Glutamatergic neuron (in vitro differentiated cells): ENCODE measurements at regions not wholly inside any gene's neighbourhood (a gene's known extent, or its start where the extent isn't known, plus 50 kb on each side); places are given as distances from the start of the nearest gene placed in this dataset.

ENCODE experiments used
- DNase-seq: peaks from one replicate; pipeline ENCODE4 v3.0.0; 2022
- H3K27ac Mint-ChIP-seq: one replicate; pipeline ENCODE4 v1.8.0; 2020; ENCODE audit warnings: mild to moderate bottlenecking, mixed read lengths, inconsistent platforms; ENCODE audit not compliant: unreplicated experiment
- H3K27me3 Mint-ChIP-seq: one replicate; pipeline ENCODE4 v1.8.0; 2020; ENCODE audit warnings: mild to moderate bottlenecking, moderate library complexity, mixed read lengths, inconsistent platforms; ENCODE audit not compliant: unreplicated experiment
- H3K36me3 Mint-ChIP-seq: one replicate; pipeline ENCODE4 v1.8.0; 2020; ENCODE audit warnings: mild to moderate bottlenecking, mixed read lengths, inconsistent platforms; ENCODE audit not compliant: unreplicated experiment
- H3K4me1 Mint-ChIP-seq: one replicate; pipeline ENCODE4 v1.8.0; 2020; ENCODE audit warnings: mild to moderate bottlenecking, low read depth, mixed read lengths, inconsistent platforms; ENCODE audit not compliant: unreplicated experiment
- H3K4me3 Mint-ChIP-seq: one replicate; pipeline ENCODE4 v1.8.0; 2020; ENCODE audit warnings: mild to moderate bottlenecking, mixed read lengths, inconsistent platforms; ENCODE audit not compliant: unreplicated experiment
- H3K9me3 Mint-ChIP-seq: one replicate; pipeline ENCODE4 v1.8.0; 2020; ENCODE audit warnings: mild to moderate bottlenecking, moderate library complexity, mixed read lengths, inconsistent platforms; ENCODE audit not compliant: unreplicated experiment
- CTCF ChIP-seq: fragments of 200-600 bp; sonication (generic); IDR thresholded peaks from one replicate; pipeline ENCODE4 v1.5.0; 2021; ENCODE audit not compliant: partially characterized antibody, unreplicated experiment

GRCh38 chr10:36033808-36034207 is 391.7 kb upstream of the FZD8 start:
- Mint-ChIP-seq H3K36me3 (no peaks in the 10 kb centered on the region), H3K4me3 (no peak overlapping the region), H3K9me3 (peaks cover 8% of the 10 kb centered on the region), H3K27ac (no peak overlapping the region), H3K4me1 (peaks cover 29% of the 10 kb centered on the region), H3K27me3 (peaks cover 7% of the 10 kb centered on the region)
- DNase-seq: no peak
- TF ChIP-seq CTCF: no peak

DNA sequence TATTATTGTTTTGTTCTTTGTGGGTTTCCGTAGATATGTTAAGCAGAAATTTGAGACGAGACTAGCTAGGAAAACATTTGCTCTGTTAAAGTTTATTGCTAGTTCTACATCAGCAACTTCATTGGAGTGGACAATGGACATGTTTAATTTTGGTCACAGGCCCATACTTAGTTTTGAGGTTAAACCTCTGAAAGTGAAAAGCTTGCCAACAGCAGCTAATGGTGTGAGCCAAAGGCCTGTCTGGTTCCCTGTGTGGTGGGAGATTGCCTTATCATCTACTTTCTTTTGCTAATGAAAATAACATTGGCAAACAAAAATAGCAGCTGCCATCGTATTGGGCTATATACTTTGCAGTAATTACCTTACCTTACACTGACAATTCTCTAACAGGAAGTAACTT is 388.4 kb upstream of the FZD8 start:
- no peak overlapping the region for H3K27ac Mint-ChIP-seq
- no peak for TF ChIP-seq CTCF
- no peaks in the 10 kb centered on the region for H3K27me3 Mint-ChIP-seq
- no peak for DNase-seq
- H3K9me3 Mint-ChIP-seq: peaks cover 4% of the 10 kb centered on the region
- no peak overlapping the region for H3K4me3 Mint-ChIP-seq
- H3K4me1 Mint-ChIP-seq: peaks cover 3% of the 10 kb centered on the region
- peaks cover under 1% of the 10 kb centered on the region for H3K36me3 Mint-ChIP-seq

- TF ChIP-seq CTCF: no peak
- no peak overlapping the region for H3K4me3 Mint-ChIP-seq
- no peak overlapping the region for H3K27ac Mint-ChIP-seq
- H3K4me1 Mint-ChIP-seq: no peaks in the 10 kb centered on the region
- no peak for DNase-seq
- H3K36me3 Mint-ChIP-seq: peaks cover 4% of the 10 kb centered on the region
- H3K9me3 Mint-ChIP-seq: peaks cover 4% of the 10 kb centered on the region
- no peaks in the 10 kb centered on the region for H3K27me3 Mint-ChIP-seq
These were observed 384.7 kb upstream of the FZD8 start for GRCh38 chr10:36026656-36027390.

GRCh38 chr10:36026081-36026480 is 384.0 kb upstream of the FZD8 start:
- H3K27ac Mint-ChIP-seq: no peak overlapping the region
- H3K36me3 Mint-ChIP-seq: peaks cover 4% of the 10 kb centered on the region
- no peaks in the 10 kb centered on the region for H3K27me3 Mint-ChIP-seq
- no peak for DNase-seq
- H3K4me1 Mint-ChIP-seq: no peaks in the 10 kb centered on the region
- H3K9me3 Mint-ChIP-seq: peaks cover 4% of the 10 kb centered on the region
- no peak for TF ChIP-seq CTCF
- no peak overlapping the region for H3K4me3 Mint-ChIP-seq

DNA sequence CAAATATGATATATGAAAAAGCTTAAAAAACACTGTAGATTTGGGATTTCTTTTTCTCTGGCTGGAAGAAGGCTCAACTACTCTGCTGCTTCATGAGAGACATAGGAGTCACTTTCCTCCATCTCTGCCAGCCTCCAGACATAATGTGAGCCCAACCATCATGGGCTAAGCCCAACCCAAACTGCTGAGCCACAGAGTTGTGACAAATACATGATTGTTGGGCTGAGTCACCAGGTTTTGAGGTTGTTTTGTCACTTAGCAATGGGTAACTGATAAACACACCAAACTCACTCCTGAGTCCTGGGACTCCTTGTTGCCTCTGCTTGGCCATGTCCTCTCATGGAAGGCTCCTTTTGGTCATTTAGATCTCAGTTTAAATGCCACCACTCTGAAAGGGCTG is 381.8 kb upstream of the FZD8 start:
- H3K27ac Mint-ChIP-seq: no peak overlapping the region
- peaks cover 4% of the 10 kb centered on the region for H3K9me3 Mint-ChIP-seq
- peaks cover 4% of the 10 kb centered on the region for H3K36me3 Mint-ChIP-seq
- no peak for DNase-seq
- H3K4me1 Mint-ChIP-seq: peaks cover 11% of the 10 kb centered on the region
- TF ChIP-seq CTCF: no peak
- no peaks in the 10 kb centered on the region for H3K27me3 Mint-ChIP-seq
- no peak overlapping the region for H3K4me3 Mint-ChIP-seq
